Neural cell (in vitro differentiated cells): ENCODE measurements at regions not wholly inside any gene's neighbourhood (a gene's known extent, or its start where the extent isn't known, plus 50 kb on each side); places are given as distances from the start of the nearest gene placed in this dataset.

Experiments
- EZH2 ChIP-seq: fragments of 200-600, 300-800 bp; shearing (Covaris generic), sonication (generic); IDR thresholded peaks from 2 replicates; pipeline ENCODE4 v1.6.1; 2014; ENCODE audit warnings: antibody characterized with exemption, low read length, borderline replicate concordance, mild to moderate bottlenecking; ENCODE audit not compliant: insufficient read depth, poor library complexity, severe bottlenecking
- MXI1 ChIP-seq: fragments of 450-650 bp; conservative IDR thresholded peaks from 2 replicates; pipeline ENCODE4 v1.6.1; 2014; ENCODE audit warnings: antibody characterized with exemption, mild to moderate bottlenecking; ENCODE audit not compliant: poor library complexity, severe bottlenecking
- POLR2AphosphoS5 ChIP-seq: IDR thresholded peaks from 2 replicates; pipeline ENCODE4 v1.6.1; 2012
- TAF1 ChIP-seq: IDR thresholded peaks from 2 replicates; pipeline ENCODE4 v1.6.1; 2012; ENCODE audit warnings: low read depth
- TF ChIP-seq, protein P1 (sequence below): fragments of 450-650 bp; IDR thresholded peaks from 2 replicates; pipeline ENCODE4 v1.5.1; 2014; ENCODE audit warnings: antibody characterized with exemption, mild to moderate bottlenecking, moderate library complexity; ENCODE audit not compliant: poor library complexity, severe bottlenecking
- TF ChIP-seq, protein P2 (sequence below): IDR thresholded peaks from 2 replicates; pipeline ENCODE4 v1.6.1; 2012; ENCODE audit warnings: borderline replicate concordance

DNA sequence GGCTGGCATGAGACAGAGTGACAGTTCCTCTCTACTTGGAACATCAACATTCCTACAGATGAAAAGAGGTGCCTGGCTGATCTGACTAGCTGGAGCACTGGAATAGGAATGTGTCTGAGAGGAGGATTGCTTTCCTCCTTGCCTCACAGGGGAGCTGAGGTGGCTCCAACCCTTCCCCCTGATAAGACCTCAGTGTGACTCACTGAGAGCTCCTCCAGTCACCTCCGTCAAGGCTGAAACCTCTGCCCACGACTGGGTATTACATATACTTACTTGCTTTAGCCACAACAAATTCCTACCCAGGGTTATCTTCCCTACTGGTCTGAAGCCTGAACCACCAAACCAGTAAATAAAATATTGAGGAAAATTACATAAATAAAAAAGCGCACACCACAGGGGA lies 342.7 kb upstream of the REG3G start:
- TF ChIP-seq, protein P1, sequence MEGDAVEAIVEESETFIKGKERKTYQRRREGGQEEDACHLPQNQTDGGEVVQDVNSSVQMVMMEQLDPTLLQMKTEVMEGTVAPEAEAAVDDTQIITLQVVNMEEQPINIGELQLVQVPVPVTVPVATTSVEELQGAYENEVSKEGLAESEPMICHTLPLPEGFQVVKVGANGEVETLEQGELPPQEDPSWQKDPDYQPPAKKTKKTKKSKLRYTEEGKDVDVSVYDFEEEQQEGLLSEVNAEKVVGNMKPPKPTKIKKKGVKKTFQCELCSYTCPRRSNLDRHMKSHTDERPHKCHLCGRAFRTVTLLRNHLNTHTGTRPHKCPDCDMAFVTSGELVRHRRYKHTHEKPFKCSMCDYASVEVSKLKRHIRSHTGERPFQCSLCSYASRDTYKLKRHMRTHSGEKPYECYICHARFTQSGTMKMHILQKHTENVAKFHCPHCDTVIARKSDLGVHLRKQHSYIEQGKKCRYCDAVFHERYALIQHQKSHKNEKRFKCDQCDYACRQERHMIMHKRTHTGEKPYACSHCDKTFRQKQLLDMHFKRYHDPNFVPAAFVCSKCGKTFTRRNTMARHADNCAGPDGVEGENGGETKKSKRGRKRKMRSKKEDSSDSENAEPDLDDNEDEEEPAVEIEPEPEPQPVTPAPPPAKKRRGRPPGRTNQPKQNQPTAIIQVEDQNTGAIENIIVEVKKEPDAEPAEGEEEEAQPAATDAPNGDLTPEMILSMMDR = no peak
- no peak for TF ChIP-seq TAF1
- no peak for TF ChIP-seq POLR2AphosphoS5
- TF ChIP-seq EZH2 = no peak
- TF ChIP-seq, protein P2, sequence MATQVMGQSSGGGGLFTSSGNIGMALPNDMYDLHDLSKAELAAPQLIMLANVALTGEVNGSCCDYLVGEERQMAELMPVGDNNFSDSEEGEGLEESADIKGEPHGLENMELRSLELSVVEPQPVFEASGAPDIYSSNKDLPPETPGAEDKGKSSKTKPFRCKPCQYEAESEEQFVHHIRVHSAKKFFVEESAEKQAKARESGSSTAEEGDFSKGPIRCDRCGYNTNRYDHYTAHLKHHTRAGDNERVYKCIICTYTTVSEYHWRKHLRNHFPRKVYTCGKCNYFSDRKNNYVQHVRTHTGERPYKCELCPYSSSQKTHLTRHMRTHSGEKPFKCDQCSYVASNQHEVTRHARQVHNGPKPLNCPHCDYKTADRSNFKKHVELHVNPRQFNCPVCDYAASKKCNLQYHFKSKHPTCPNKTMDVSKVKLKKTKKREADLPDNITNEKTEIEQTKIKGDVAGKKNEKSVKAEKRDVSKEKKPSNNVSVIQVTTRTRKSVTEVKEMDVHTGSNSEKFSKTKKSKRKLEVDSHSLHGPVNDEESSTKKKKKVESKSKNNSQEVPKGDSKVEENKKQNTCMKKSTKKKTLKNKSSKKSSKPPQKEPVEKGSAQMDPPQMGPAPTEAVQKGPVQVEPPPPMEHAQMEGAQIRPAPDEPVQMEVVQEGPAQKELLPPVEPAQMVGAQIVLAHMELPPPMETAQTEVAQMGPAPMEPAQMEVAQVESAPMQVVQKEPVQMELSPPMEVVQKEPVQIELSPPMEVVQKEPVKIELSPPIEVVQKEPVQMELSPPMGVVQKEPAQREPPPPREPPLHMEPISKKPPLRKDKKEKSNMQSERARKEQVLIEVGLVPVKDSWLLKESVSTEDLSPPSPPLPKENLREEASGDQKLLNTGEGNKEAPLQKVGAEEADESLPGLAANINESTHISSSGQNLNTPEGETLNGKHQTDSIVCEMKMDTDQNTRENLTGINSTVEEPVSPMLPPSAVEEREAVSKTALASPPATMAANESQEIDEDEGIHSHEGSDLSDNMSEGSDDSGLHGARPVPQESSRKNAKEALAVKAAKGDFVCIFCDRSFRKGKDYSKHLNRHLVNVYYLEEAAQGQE = no peak
- no peak for TF ChIP-seq MXI1
